SK-N-SH treated with all-trans-retinoic acid at 6 μM for 48 hours (cell line): ENCODE measurements at regions not wholly inside any gene's neighbourhood (a gene's known extent, or its start where the extent isn't known, plus 50 kb on each side); places are given as distances from the start of the nearest gene placed in this dataset.

ENCODE experiments used
- GLIS3 ChIP-seq: fragments of 250-450 bp; sonication (Bioruptor Pico); IDR thresholded peaks from 2 replicates; pipeline ENCODE4 v1.5.0; 2020; ENCODE audit warnings: mild to moderate bottlenecking, moderate library complexity
- ZC3H10 ChIP-seq: fragments of 250-450 bp; sonication (Bioruptor Pico); IDR thresholded peaks from 2 replicates; pipeline ENCODE4 v1.5.1; 2021; ENCODE audit warnings: mild to moderate bottlenecking, moderate library complexity
- TF ChIP-seq, protein P1 (sequence below): fragments of 250-450 bp; sonication (Bioruptor Pico); IDR thresholded peaks from 2 replicates; pipeline ENCODE4 v1.5.1; 2021; ENCODE audit warnings: mild to moderate bottlenecking, moderate library complexity
- TF ChIP-seq, protein P2 (sequence below): fragments of 250-450 bp; sonication (Bioruptor Pico); IDR thresholded peaks from 2 replicates; pipeline ENCODE4 v1.5.1; 2020; ENCODE audit warnings: low read depth, mild to moderate bottlenecking, moderate library complexity

DNA sequence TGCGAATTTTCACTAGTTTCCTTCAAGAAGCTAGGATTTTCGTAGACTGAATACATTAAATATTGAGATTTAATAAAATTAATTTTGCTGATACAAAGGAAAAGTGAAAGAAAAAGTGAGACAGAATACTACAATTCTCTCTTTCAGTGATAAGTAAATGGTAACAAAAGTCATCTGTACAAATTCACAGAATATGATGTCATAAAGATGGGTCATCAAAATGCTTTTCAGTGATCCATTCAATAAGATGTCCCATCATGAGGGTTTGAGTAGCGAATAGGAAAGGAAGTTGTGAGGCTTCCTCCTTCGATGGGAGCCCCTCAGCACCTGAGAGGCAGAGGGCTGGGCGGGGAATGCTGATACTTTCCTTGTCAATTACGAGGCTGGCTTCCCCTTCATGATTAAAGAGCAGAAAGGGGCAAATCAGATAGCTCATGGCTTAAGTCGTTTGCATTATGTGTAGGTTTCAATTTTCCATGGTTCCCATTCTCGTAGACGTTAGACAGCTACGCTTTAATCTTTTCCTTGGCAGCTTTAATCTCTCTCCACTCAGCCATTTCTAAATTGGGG lies 108.8 kb upstream of the SORBS2 start:
- TF ChIP-seq ZC3H10 (CRISPR knock-in tag) (no peak), GLIS3 (CRISPR knock-in tag) (no peak)
- TF ChIP-seq, protein P1, sequence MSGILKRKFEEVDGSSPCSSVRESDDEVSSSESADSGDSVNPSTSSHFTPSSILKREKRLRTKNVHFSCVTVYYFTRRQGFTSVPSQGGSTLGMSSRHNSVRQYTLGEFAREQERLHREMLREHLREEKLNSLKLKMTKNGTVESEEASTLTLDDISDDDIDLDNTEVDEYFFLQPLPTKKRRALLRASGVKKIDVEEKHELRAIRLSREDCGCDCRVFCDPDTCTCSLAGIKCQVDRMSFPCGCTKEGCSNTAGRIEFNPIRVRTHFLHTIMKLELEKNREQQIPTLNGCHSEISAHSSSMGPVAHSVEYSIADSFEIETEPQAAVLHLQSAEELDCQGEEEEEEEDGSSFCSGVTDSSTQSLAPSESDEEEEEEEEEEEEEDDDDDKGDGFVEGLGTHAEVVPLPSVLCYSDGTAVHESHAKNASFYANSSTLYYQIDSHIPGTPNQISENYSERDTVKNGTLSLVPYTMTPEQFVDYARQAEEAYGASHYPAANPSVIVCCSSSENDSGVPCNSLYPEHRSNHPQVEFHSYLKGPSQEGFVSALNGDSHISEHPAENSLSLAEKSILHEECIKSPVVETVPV (CRISPR knock-in tag): no peak
- TF ChIP-seq, protein P2, sequence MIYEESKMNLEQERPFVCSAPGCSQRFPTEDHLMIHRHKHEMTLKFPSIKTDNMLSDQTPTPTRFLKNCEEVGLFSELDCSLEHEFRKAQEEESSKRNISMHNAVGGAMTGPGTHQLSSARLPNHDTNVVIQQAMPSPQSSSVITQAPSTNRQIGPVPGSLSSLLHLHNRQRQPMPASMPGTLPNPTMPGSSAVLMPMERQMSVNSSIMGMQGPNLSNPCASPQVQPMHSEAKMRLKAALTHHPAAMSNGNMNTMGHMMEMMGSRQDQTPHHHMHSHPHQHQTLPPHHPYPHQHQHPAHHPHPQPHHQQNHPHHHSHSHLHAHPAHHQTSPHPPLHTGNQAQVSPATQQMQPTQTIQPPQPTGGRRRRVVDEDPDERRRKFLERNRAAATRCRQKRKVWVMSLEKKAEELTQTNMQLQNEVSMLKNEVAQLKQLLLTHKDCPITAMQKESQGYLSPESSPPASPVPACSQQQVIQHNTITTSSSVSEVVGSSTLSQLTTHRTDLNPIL (CRISPR knock-in tag): no peak
